ENCODE measurements at regions not wholly inside any gene's neighbourhood (a gene's known extent, or its start where the extent isn't known, plus 50 kb on each side); places are given as distances from the start of the nearest gene placed in this dataset.

- no peak overlapping the region for H3K4ac ChIP-seq (ENCODE audit: low read depth in 1 of 2, low read length in 2 of 2)
- no peak overlapping the region for H4K8ac ChIP-seq (ENCODE audit: low read length)
- H3K27ac ChIP-seq (ENCODE audit: low read length, poor library complexity, severe bottlenecking), result no peak overlapping the region
- H3K4me3 ChIP-seq (ENCODE audit: insufficient read depth in 1 of 2, low read depth in 1 of 2, low read length in 2 of 2), result no peak overlapping the region
- H3K18ac ChIP-seq (ENCODE audit: low read depth in 1 of 2, low read length in 2 of 2), result no peak overlapping the region
- H3K4me1 ChIP-seq (ENCODE audit: control insufficient read depth, insufficient read depth, low read depth, low read length), result no peaks in the 10 kb centered on the region
- H2BK5ac ChIP-seq (ENCODE audit: low read depth, low read length, poor library complexity, severe bottlenecking), result no peak overlapping the region
- H2BK120ac ChIP-seq (ENCODE audit: low read depth, low read length), result no peak overlapping the region
- H2AK5ac ChIP-seq (ENCODE audit: low read length, severe bottlenecking), result no peak overlapping the region
- H4K91ac ChIP-seq (ENCODE audit: low read length), result no peak overlapping the region
- H2AFZ ChIP-seq (ENCODE audit: low read depth, low read length), result no peak overlapping the region
- H3K4me2 ChIP-seq (ENCODE audit: low read length, poor library complexity, severe bottlenecking), result no peak overlapping the region
- no peak overlapping the region for H3K9ac ChIP-seq (ENCODE audit: low read length)
- WGBS, result 73% methylated on average over 7 of the region's 8 CpGs
- no peak overlapping the region for H2BK15ac ChIP-seq (ENCODE audit: low read depth, poor library complexity, severe bottlenecking)
- no peak overlapping the region for H3K23ac ChIP-seq (ENCODE audit: low read length in 2 of 2)
- H3K14ac ChIP-seq (ENCODE audit: low read length in 2 of 2), result no peak overlapping the region
- no peak for DNase-seq
- H2BK12ac ChIP-seq (ENCODE audit: low read length in 2 of 2), result no peak overlapping the region
- H3K9me3 ChIP-seq (ENCODE audit: control insufficient read depth, low read length), result no peaks in the 10 kb centered on the region
- H3K36me3 ChIP-seq (ENCODE audit: control insufficient read depth in 1 of 2, insufficient read depth in 2 of 2, low read depth in 1 of 2, low read length in 2 of 2), result no peaks in the 10 kb centered on the region
- H3K27me3 ChIP-seq (ENCODE audit: control insufficient read depth in 1 of 2, insufficient read depth in 1 of 2, low read length in 2 of 2), result peaks cover 21 to 27% of the 10 kb centered on the region in 2 experiments
- no peaks in the 10 kb centered on the region for H3K79me1 ChIP-seq (replicated peaks; ENCODE audit: low read length, poor library complexity, severe bottlenecking)
These were observed 172.1 kb downstream of the CYP26A1 start for GRCh38 chr10:93245779-93246178.

- H4K8ac ChIP-seq (ENCODE audit: low read length), result no peak overlapping the region
- H3K4me1 ChIP-seq (ENCODE audit: control insufficient read depth, insufficient read depth, low read depth, low read length), result no peaks in the 10 kb centered on the region
- no peak overlapping the region for H4K91ac ChIP-seq (ENCODE audit: low read length)
- 46% methylated on average over 19 of the region's 19 CpGs for WGBS
- no peak overlapping the region for H2BK120ac ChIP-seq (ENCODE audit: low read depth, low read length)
- H2BK15ac ChIP-seq (ENCODE audit: low read depth, poor library complexity, severe bottlenecking), result no peak overlapping the region
- no peak overlapping the region for H3K9ac ChIP-seq (ENCODE audit: low read length)
- H3K14ac ChIP-seq (ENCODE audit: low read length in 2 of 2), result no peak overlapping the region
- H3K4me3 ChIP-seq (ENCODE audit: insufficient read depth in 1 of 2, low read depth in 1 of 2, low read length in 2 of 2), result no peak overlapping the region
- H2AFZ ChIP-seq (ENCODE audit: low read depth, low read length), result no peak overlapping the region
- no peak overlapping the region for H2AK5ac ChIP-seq (ENCODE audit: low read length, severe bottlenecking)
- H3K27me3 ChIP-seq (ENCODE audit: control insufficient read depth in 1 of 2, insufficient read depth in 1 of 2, low read length in 2 of 2), result peaks cover 14 to 25% of the 10 kb centered on the region in 2 experiments
- H3K9me3 ChIP-seq (ENCODE audit: control insufficient read depth, low read length), result no peaks in the 10 kb centered on the region
- H2BK5ac ChIP-seq (ENCODE audit: low read depth, low read length, poor library complexity, severe bottlenecking), result no peak overlapping the region
- H3K79me1 ChIP-seq (replicated peaks; ENCODE audit: low read length, poor library complexity, severe bottlenecking), result no peaks in the 10 kb centered on the region
- H3K4ac ChIP-seq (ENCODE audit: low read depth in 1 of 2, low read length in 2 of 2), result no peak overlapping the region
- H3K23ac ChIP-seq (ENCODE audit: low read length in 2 of 2), result no peak overlapping the region
- no peak overlapping the region for H3K27ac ChIP-seq (ENCODE audit: low read length, poor library complexity, severe bottlenecking)
- no peak overlapping the region for H2BK12ac ChIP-seq (ENCODE audit: low read length in 2 of 2)
- H3K36me3 ChIP-seq (ENCODE audit: control insufficient read depth in 1 of 2, insufficient read depth in 2 of 2, low read depth in 1 of 2, low read length in 2 of 2), result no peaks in the 10 kb centered on the region
- H3K4me2 ChIP-seq (ENCODE audit: low read length, poor library complexity, severe bottlenecking), result no peak overlapping the region
- H3K18ac ChIP-seq (ENCODE audit: low read depth in 1 of 2, low read length in 2 of 2), result no peak overlapping the region
- no peak for DNase-seq
These were observed 175.0 kb downstream of the CYP26A1 start for GRCh38 chr10:93248583-93249227.

- H2AFZ ChIP-seq (ENCODE audit: low read depth, low read length), result no peak overlapping the region
- no peak for DNase-seq
- no peak overlapping the region for H2BK120ac ChIP-seq (ENCODE audit: low read depth, low read length)
- H3K4me3 ChIP-seq (ENCODE audit: insufficient read depth in 1 of 2, low read depth in 1 of 2, low read length in 2 of 2), result no peak overlapping the region
- no peak overlapping the region for H3K14ac ChIP-seq (ENCODE audit: low read length in 2 of 2)
- H4K8ac ChIP-seq (ENCODE audit: low read length), result no peak overlapping the region
- H2BK12ac ChIP-seq (ENCODE audit: low read length in 2 of 2), result no peak overlapping the region
- H2AK5ac ChIP-seq (ENCODE audit: low read length, severe bottlenecking), result no peak overlapping the region
- no peaks in the 10 kb centered on the region for H3K36me3 ChIP-seq (ENCODE audit: control insufficient read depth in 1 of 2, insufficient read depth in 2 of 2, low read depth in 1 of 2, low read length in 2 of 2)
- peaks cover 10 to 16% of the 10 kb centered on the region in 2 experiments for H3K27me3 ChIP-seq (ENCODE audit: control insufficient read depth in 1 of 2, insufficient read depth in 1 of 2, low read length in 2 of 2)
- H3K4ac ChIP-seq (ENCODE audit: low read depth in 1 of 2, low read length in 2 of 2), result no peak overlapping the region
- no peak overlapping the region for H3K27ac ChIP-seq (ENCODE audit: low read length, poor library complexity, severe bottlenecking)
- WGBS, result 85% methylated on average over 6 of the region's 6 CpGs
- H2BK15ac ChIP-seq (ENCODE audit: low read depth, poor library complexity, severe bottlenecking), result no peak overlapping the region
- H2BK5ac ChIP-seq (ENCODE audit: low read depth, low read length, poor library complexity, severe bottlenecking), result no peak overlapping the region
- no peak overlapping the region for H3K23ac ChIP-seq (ENCODE audit: low read length in 2 of 2)
- no peak overlapping the region for H3K4me2 ChIP-seq (ENCODE audit: low read length, poor library complexity, severe bottlenecking)
- no peak overlapping the region for H4K91ac ChIP-seq (ENCODE audit: low read length)
- no peaks in the 10 kb centered on the region for H3K9me3 ChIP-seq (ENCODE audit: control insufficient read depth, low read length)
- H3K18ac ChIP-seq (ENCODE audit: low read depth in 1 of 2, low read length in 2 of 2), result no peak overlapping the region
- H3K4me1 ChIP-seq (ENCODE audit: control insufficient read depth, insufficient read depth, low read depth, low read length), result no peaks in the 10 kb centered on the region
- no peak overlapping the region for H3K9ac ChIP-seq (ENCODE audit: low read length)
- H3K79me1 ChIP-seq (replicated peaks; ENCODE audit: low read length, poor library complexity, severe bottlenecking), result no peaks in the 10 kb centered on the region
These were observed 176.3 kb downstream of the CYP26A1 start for GRCh38 chr10:93250010-93250409.

GRCh38 chr10:93254180-93254853 is 180.6 kb downstream of the CYP26A1 start:
- H4K91ac ChIP-seq (ENCODE audit: low read length), result no peak overlapping the region
- H3K9me3 ChIP-seq (ENCODE audit: control insufficient read depth, low read length), result no peaks in the 10 kb centered on the region
- no peak overlapping the region for H3K4me2 ChIP-seq (ENCODE audit: low read length, poor library complexity, severe bottlenecking)
- no peak overlapping the region for H2BK120ac ChIP-seq (ENCODE audit: low read depth, low read length)
- no peak overlapping the region for H3K4me3 ChIP-seq (ENCODE audit: insufficient read depth in 1 of 2, low read depth in 1 of 2, low read length in 2 of 2)
- H2BK12ac ChIP-seq (ENCODE audit: low read length in 2 of 2), result no peak overlapping the region
- 100% methylated on average over 1 of the region's 2 CpGs for WGBS
- no peak overlapping the region for H2BK15ac ChIP-seq (ENCODE audit: low read depth, poor library complexity, severe bottlenecking)
- no peak overlapping the region for H3K27ac ChIP-seq (ENCODE audit: low read length, poor library complexity, severe bottlenecking)
- H3K36me3 ChIP-seq (ENCODE audit: control insufficient read depth in 1 of 2, insufficient read depth in 2 of 2, low read depth in 1 of 2, low read length in 2 of 2), result no peaks in the 10 kb centered on the region
- H2AFZ ChIP-seq (ENCODE audit: low read depth, low read length), result no peak overlapping the region
- no peaks in the 10 kb centered on the region for H3K4me1 ChIP-seq (ENCODE audit: control insufficient read depth, insufficient read depth, low read depth, low read length)
- peaks cover 0 to 7% of the 10 kb centered on the region in 2 experiments for H3K27me3 ChIP-seq (ENCODE audit: control insufficient read depth in 1 of 2, insufficient read depth in 1 of 2, low read length in 2 of 2)
- H3K9ac ChIP-seq (ENCODE audit: low read length), result no peak overlapping the region
- H3K4ac ChIP-seq (ENCODE audit: low read depth in 1 of 2, low read length in 2 of 2), result no peak overlapping the region
- H4K8ac ChIP-seq (ENCODE audit: low read length), result no peak overlapping the region
- DNase-seq, result no peak
- H3K79me1 ChIP-seq (replicated peaks; ENCODE audit: low read length, poor library complexity, severe bottlenecking), result no peaks in the 10 kb centered on the region
- no peak overlapping the region for H3K14ac ChIP-seq (ENCODE audit: low read length in 2 of 2)
- H2BK5ac ChIP-seq (ENCODE audit: low read depth, low read length, poor library complexity, severe bottlenecking), result no peak overlapping the region
- no peak overlapping the region for H3K23ac ChIP-seq (ENCODE audit: low read length in 2 of 2)
- no peak overlapping the region for H2AK5ac ChIP-seq (ENCODE audit: low read length, severe bottlenecking)
- no peak overlapping the region for H3K18ac ChIP-seq (ENCODE audit: low read depth in 1 of 2, low read length in 2 of 2)

Measured in mesenchymal stem cell (in vitro differentiated cells and primary cell).